HL-60 (cell line): ENCODE measurements at regions not wholly inside any gene's neighbourhood (a gene's known extent, or its start where the extent isn't known, plus 50 kb on each side); places are given as distances from the start of the nearest gene placed in this dataset.

ENCODE experiments used
- DNase-seq, 2 experiments: peaks; one replicate each; pipeline ENCODE4 v3.0.0-alpha.2; 2010 to 2020; ENCODE audit warnings: low read depth in 1 of 2, low spot score in 1 of 2
- H3K27ac ChIP-seq: fragments of 250-450 bp; sonication (Bioruptor Pico); replicated peaks from 2 replicates; pipeline ENCODE4 v1.5.1; 2020; ENCODE audit warnings: mild to moderate bottlenecking, moderate library complexity
- H3K27me3 ChIP-seq: fragments of 250-450 bp; sonication (Bioruptor Pico); 2 replicates; pipeline ENCODE4 v1.5.1; 2021; ENCODE audit warnings: mild to moderate bottlenecking, moderate library complexity; ENCODE audit not compliant: insufficient read depth, poor library complexity, severe bottlenecking
- H3K4me3 ChIP-seq: replicated peaks from 2 replicates; pipeline ENCODE4 v1.5.1; 2011; ENCODE audit warnings: mild to moderate bottlenecking, control low read depth, low read length; ENCODE audit not compliant: insufficient read depth
- GABPA ChIP-seq: IDR thresholded peaks from 2 replicates; pipeline ENCODE4 v1.6.1; 2012; ENCODE audit warnings: low read depth
- POLR2AphosphoS5 ChIP-seq: IDR thresholded peaks from 2 replicates; pipeline ENCODE4 v1.6.1; 2012; ENCODE audit warnings: low read depth
- TF ChIP-seq, protein P1 (sequence below): IDR thresholded peaks from one replicate; pipeline ENCODE4 v1.5.1; 2011; ENCODE audit warnings: low read length, control low read depth, inconsistent platforms; ENCODE audit not compliant: insufficient read depth

- TF ChIP-seq GABPA = no peak
- TF ChIP-seq POLR2AphosphoS5 = no peak
- TF ChIP-seq, protein P1, sequence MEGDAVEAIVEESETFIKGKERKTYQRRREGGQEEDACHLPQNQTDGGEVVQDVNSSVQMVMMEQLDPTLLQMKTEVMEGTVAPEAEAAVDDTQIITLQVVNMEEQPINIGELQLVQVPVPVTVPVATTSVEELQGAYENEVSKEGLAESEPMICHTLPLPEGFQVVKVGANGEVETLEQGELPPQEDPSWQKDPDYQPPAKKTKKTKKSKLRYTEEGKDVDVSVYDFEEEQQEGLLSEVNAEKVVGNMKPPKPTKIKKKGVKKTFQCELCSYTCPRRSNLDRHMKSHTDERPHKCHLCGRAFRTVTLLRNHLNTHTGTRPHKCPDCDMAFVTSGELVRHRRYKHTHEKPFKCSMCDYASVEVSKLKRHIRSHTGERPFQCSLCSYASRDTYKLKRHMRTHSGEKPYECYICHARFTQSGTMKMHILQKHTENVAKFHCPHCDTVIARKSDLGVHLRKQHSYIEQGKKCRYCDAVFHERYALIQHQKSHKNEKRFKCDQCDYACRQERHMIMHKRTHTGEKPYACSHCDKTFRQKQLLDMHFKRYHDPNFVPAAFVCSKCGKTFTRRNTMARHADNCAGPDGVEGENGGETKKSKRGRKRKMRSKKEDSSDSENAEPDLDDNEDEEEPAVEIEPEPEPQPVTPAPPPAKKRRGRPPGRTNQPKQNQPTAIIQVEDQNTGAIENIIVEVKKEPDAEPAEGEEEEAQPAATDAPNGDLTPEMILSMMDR = no peak
These were observed 59.5 kb upstream of the TARS1 start for GRCh38 chr5:33381243-33381642.

More at GRCh38 chr5:33381243-33381642, 59.5 kb upstream of the TARS1 start:
- Histone ChIP-seq H3K27me3 (no peaks in the 10 kb centered on the region), H3K27ac (no peak overlapping the region), H3K4me3 (no peak overlapping the region)
- DNase-seq = no peak
